Cardiac fibroblast (primary cell): ENCODE measurements at regions not wholly inside any gene's neighbourhood (a gene's known extent, or its start where the extent isn't known, plus 50 kb on each side); places are given as distances from the start of the nearest gene placed in this dataset.

ENCODE experiments used
- DNase-seq, 2 donors: peaks; one replicate each; pipeline versions ENCODE4 v3.0.0 to v3.0.0-alpha.2; 2010; ENCODE audit warnings: low read depth in 2 of 2
- H3K4me3 ChIP-seq, 2 donors: replicated peaks in 1 of 2; 1 replicate in 1 of 2; 2 replicates in 1 of 2; pipeline ENCODE4 v1.5.1; 2011; ENCODE audit warnings: low read depth in 2 of 2, low read length in 2 of 2, mild to moderate bottlenecking in 2 of 2, moderate library complexity in 1 of 2
- TF ChIP-seq, protein P1 (sequence below): IDR thresholded peaks from one replicate; pipeline ENCODE4 v1.5.1; 2011; ENCODE audit warnings: low read depth, mild to moderate bottlenecking, low read length, inconsistent platforms

DNA sequence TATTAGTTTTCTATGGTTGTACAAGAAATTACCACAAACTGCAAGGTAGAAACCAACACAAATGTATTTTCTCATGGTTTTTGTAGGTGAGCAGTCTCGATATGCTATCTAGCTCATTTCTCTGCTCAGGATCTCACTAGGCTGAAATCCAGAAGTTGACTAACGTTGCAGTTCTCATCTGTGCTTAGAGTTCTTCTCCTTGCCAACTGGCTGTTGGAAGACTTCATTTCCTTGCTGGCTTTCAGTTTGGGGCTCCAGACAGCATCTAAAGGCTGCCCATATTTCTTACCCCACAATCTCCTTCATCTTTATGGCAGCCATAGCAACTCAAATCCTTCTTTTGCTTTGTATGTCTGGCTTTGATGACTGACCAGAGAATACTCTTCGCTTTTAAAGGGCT lies 362.6 kb upstream of the ADGRL4 start:
- H3K4me3 ChIP-seq = no peak overlapping the region
- DNase-seq = no peak
- TF ChIP-seq, protein P1, sequence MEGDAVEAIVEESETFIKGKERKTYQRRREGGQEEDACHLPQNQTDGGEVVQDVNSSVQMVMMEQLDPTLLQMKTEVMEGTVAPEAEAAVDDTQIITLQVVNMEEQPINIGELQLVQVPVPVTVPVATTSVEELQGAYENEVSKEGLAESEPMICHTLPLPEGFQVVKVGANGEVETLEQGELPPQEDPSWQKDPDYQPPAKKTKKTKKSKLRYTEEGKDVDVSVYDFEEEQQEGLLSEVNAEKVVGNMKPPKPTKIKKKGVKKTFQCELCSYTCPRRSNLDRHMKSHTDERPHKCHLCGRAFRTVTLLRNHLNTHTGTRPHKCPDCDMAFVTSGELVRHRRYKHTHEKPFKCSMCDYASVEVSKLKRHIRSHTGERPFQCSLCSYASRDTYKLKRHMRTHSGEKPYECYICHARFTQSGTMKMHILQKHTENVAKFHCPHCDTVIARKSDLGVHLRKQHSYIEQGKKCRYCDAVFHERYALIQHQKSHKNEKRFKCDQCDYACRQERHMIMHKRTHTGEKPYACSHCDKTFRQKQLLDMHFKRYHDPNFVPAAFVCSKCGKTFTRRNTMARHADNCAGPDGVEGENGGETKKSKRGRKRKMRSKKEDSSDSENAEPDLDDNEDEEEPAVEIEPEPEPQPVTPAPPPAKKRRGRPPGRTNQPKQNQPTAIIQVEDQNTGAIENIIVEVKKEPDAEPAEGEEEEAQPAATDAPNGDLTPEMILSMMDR = no peak

DNA sequence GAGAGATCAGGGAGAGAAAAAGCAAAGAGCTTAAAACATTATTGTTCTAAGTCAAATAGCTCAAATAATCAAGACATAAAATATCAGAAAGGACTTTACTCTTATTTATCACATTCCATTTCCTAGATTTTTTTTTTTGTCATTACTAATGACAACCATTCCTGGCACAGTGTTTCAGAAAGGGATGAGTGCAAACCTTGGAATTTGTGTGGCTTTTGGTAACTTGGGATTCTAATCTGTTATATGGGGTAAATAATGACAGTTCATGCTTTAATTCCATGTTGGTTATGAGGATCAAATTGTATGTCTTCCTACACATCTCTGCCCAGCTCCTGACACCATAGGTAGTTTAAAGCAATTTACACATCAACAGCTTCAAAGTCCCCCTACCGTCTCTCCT lies 358.4 kb upstream of the ADGRL4 start:
- no peak overlapping the region for H3K4me3 ChIP-seq
- TF ChIP-seq, protein P1 = no peak
- peak; percentile 11 to 22 for DNase-seq

DNA sequence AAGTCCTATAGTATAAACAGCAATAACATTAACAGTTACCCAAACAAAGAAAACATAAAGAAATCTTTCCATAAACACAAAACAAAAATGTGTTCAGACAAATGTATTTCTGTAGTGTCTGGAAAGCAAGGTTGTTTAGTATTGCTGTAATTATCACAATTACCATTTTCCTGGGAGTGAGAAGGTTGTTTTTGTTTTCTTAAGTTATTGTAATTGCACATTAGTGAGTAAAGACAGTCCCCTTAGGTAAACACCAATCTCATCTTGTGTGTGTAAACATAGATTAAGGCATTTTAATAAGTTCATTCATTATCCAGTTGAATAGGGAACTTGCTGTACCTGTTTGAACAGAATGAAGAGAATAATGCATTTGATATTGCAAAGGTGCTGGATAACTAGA lies 356.9 kb upstream of the ADGRL4 start:
- no peak for DNase-seq
- TF ChIP-seq, protein P1 = no peak
- H3K4me3 ChIP-seq = no peak overlapping the region

DNA sequence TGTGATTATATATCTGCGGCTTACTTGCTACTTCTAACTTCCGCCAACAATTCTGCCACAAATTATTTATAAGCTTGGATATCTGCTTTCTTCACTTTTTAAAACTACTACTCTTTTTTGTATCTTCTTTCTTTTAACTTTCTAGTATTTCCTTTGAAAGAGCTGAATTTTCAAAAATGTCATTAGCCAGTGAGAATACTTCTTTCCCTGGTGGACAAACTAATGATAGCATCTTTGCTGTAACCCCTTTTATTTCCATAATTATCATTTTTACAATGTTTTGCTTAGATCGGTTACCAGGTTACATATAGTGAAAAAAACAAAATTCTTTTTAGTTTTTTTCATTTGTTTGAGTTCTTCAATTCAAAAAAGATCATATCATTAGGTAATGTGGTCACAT lies 355.9 kb upstream of the ADGRL4 start:
- TF ChIP-seq, protein P1 = no peak
- H3K4me3 ChIP-seq = no peak overlapping the region
- DNase-seq = no peak

DNA sequence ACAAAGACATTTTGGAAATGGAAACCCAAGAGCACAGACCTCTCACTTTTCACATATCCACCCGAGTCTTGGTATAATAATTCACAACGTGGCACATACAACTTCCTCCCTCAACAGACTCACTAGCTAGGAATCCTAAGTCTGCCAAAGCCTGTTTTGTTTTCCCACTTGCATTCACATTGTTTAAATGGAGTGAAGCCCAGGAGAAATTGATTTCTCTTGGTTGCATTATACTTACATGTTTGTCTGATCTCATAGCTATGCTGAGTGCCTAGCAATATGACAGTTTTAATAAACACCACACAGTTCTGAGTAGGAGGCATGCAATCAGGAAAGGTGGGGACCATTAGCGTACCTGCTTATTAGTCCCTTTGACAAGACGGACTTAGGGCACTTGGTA lies 348.6 kb upstream of the ADGRL4 start:
- no peak overlapping the region for H3K4me3 ChIP-seq
- DNase-seq = peak; percentile 38 to 68
- TF ChIP-seq, protein P1 = no peak

DNA sequence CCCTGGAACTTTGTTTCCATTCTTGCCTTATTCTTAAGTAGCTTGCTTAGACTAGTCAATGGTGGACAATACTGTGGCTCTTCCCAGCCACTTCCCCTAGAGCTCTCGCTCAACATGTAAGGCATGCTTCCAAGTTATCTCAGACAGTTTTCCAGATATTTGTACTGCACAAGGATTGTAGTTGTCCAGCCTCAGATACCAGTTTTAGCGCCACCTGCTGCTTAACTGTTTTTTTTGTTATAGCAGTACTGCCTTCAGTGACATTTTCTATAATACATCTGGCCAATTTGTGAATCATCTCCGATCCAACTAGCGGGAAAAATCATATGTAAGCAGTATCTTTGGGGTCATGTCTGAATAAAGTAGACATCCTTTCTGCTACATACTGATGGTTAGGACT lies 346.7 kb upstream of the ADGRL4 start:
- no peak overlapping the region for H3K4me3 ChIP-seq
- peak; percentile 77 to 84 for DNase-seq
- TF ChIP-seq, protein P1 = peak; percentile 57

DNA sequence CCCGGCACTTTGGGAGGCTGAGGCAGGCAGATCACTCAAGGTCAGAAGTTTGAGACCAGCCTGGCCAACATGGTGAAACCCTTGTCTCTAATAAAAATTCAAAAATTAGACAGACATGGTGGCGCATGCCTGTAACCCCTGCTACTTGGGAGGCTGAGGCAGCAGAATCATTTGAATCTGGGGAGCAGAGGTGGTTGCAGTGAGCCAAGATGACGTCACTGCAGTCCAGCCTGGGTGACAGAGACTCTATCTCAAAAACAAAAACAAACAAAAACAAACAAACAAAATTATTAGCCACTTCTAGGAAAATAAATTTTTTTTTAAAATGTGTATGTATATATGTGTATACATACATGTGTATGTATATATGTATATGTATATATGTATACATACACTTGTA lies 320.3 kb upstream of the ADGRL4 start:
- TF ChIP-seq, protein P1 = no peak
- no peak for DNase-seq
- H3K4me3 ChIP-seq = no peak overlapping the region
